Neuronal stem cell (in vitro differentiated cells): ENCODE measurements at regions not wholly inside any gene's neighbourhood (a gene's known extent, or its start where the extent isn't known, plus 50 kb on each side); places are given as distances from the start of the nearest gene placed in this dataset.

Experiments
- DNase-seq: peaks from one replicate; pipeline ENCODE4 v3.0.0-alpha.2; 2013; ENCODE audit warnings: low spot score
- H2AFZ ChIP-seq: one replicate; pipeline ENCODE4 v1.6.1; 2013; ENCODE audit warnings: mild to moderate bottlenecking, low read length, inconsistent platforms
- H2AK5ac ChIP-seq: 2 replicates; pipeline ENCODE4 v1.6.1; 2013; ENCODE audit warnings: low read depth, mild to moderate bottlenecking, inconsistent platforms, low read length, moderate library complexity, mixed read lengths
- H2BK120ac ChIP-seq: 2 replicates; pipeline ENCODE4 v1.6.1; 2013; ENCODE audit warnings: low read depth, mild to moderate bottlenecking, inconsistent platforms, low read length, moderate library complexity, mixed read lengths
- H2BK12ac ChIP-seq: one replicate; pipeline ENCODE4 v1.6.1; 2013; ENCODE audit warnings: low read length, inconsistent platforms
- H2BK15ac ChIP-seq: 2 replicates; pipeline ENCODE4 v1.6.1; 2013; ENCODE audit warnings: mild to moderate bottlenecking, low read length, inconsistent platforms, mixed read lengths
- H2BK5ac ChIP-seq: one replicate; pipeline ENCODE4 v1.6.1; 2013; ENCODE audit warnings: inconsistent platforms, mild to moderate bottlenecking, low read length, moderate library complexity
- H3K14ac ChIP-seq: one replicate; pipeline ENCODE4 v1.6.1; 2013; ENCODE audit warnings: low read length, inconsistent platforms
- H3K18ac ChIP-seq: 2 replicates; pipeline ENCODE4 v1.6.1; 2013; ENCODE audit warnings: low read length, inconsistent platforms
- H3K23ac ChIP-seq: 2 replicates; pipeline ENCODE4 v1.6.1; 2013; ENCODE audit warnings: low read depth, mild to moderate bottlenecking, mixed read lengths, low read length, inconsistent platforms; ENCODE audit not compliant: poor library complexity
- H3K27ac ChIP-seq: replicated peaks from 3 replicates; pipeline ENCODE4 v1.5.1; 2013; ENCODE audit warnings: low read length, inconsistent platforms
- H3K27me3 ChIP-seq, 3 experiments: 2 replicates each; pipeline ENCODE4 v1.6.1; 2013; ENCODE audit warnings: low read length in 3 of 3, mild to moderate bottlenecking in 2 of 3, inconsistent platforms in 1 of 3, low read depth in 1 of 3, mixed read lengths in 1 of 3, moderate library complexity in 1 of 3; ENCODE audit not compliant: control insufficient read depth in 3 of 3, insufficient read depth in 3 of 3
- H3K36me3 ChIP-seq, 2 donors: replicated peaks in 1 of 2; 2 replicates each; pipeline ENCODE4 v1.6.1; 2013; ENCODE audit warnings: low read length in 2 of 2; ENCODE audit not compliant: control insufficient read depth in 2 of 2, insufficient read depth in 2 of 2
- H3K4ac ChIP-seq: 2 replicates; pipeline ENCODE4 v1.6.1; 2013; ENCODE audit warnings: inconsistent platforms, mild to moderate bottlenecking, low read length, moderate library complexity
- H3K4me1 ChIP-seq, 2 donors: 1 replicate in 1 of 2; 2 replicates in 1 of 2; pipeline ENCODE4 v1.6.1; 2013; ENCODE audit warnings: low read length in 2 of 2, low read depth in 1 of 2; ENCODE audit not compliant: control insufficient read depth in 2 of 2, insufficient read depth in 1 of 2
- H3K4me2 ChIP-seq: one replicate; pipeline ENCODE4 v1.6.1; 2013; ENCODE audit warnings: mild to moderate bottlenecking, low read length, inconsistent platforms; ENCODE audit not compliant: insufficient read depth, poor library complexity, severe bottlenecking
- H3K4me3 ChIP-seq, 2 donors: 2 replicates each; pipeline ENCODE4 v1.5.1; 2013; ENCODE audit warnings: low read length in 2 of 2, mild to moderate bottlenecking in 2 of 2, inconsistent platforms in 1 of 2, moderate library complexity in 1 of 2
- H3K79me1 ChIP-seq: one replicate; pipeline ENCODE4 v1.6.1; 2013; ENCODE audit warnings: low read depth, mild to moderate bottlenecking, inconsistent platforms, low read length, moderate library complexity
- H3K9ac ChIP-seq: one replicate; pipeline ENCODE4 v1.6.1; 2013; ENCODE audit warnings: mild to moderate bottlenecking, low read depth, low read length, inconsistent platforms; ENCODE audit not compliant: poor library complexity
- H3K9me3 ChIP-seq, 2 donors: replicated peaks in 1 of 2; 2 replicates each; pipeline versions ENCODE3 to v1.6.1; 2013; ENCODE audit warnings: low read length in 2 of 2, mild to moderate bottlenecking in 2 of 2, inconsistent platforms in 1 of 2, low read depth in 1 of 2, mixed read lengths in 1 of 2, moderate library complexity in 1 of 2; ENCODE audit not compliant: control insufficient read depth in 2 of 2, insufficient read depth in 1 of 2
- H4K8ac ChIP-seq: one replicate; pipeline ENCODE4 v1.6.1; 2013; ENCODE audit warnings: low read depth, mild to moderate bottlenecking, inconsistent platforms, low read length, moderate library complexity
- H4K91ac ChIP-seq: one replicate; pipeline ENCODE4 v1.6.1; 2013; ENCODE audit warnings: low read length, low read depth, mild to moderate bottlenecking, inconsistent platforms; ENCODE audit not compliant: poor library complexity
- WGBS, 2 donors: extraction: QIAGEN DNeasy Blood & Tissue Kit; methylation state at CpG; one replicate each; pipeline ENCODE4 v1.1.7; 2013; ENCODE audit warnings: missing lambda C conversion rate in 2 of 2, mixed read lengths in 1 of 2; ENCODE audit not compliant: insufficient read length in 2 of 2, insufficient replicate concordance in 1 of 2; ENCODE audit errors: extremely low coverage in 2 of 2; 5-methylcytosine and 5-hydroxymethylcytosine counted together

GRCh38 chrX:39384996-39385395 lies 583.7 kb downstream of the MID1IP1 start:
- Histone ChIP-seq H3K27me3 (peaks cover 0 to 33% (median 0%) of the 10 kb centered on the region in 3 experiments), H3K14ac (no peak overlapping the region), H2AFZ (no peak overlapping the region)

GRCh38 chrX:39388730-39389129 lies 587.5 kb downstream of the MID1IP1 start:
- DNase-seq = no peak
- no peak overlapping the region for H3K23ac ChIP-seq
- no peak overlapping the region for H2BK12ac ChIP-seq
- no peak overlapping the region for H3K4me3 ChIP-seq
- H3K36me3 ChIP-seq = no peaks in the 10 kb centered on the region
- no peak overlapping the region for H4K91ac ChIP-seq
- H3K79me1 ChIP-seq = no peaks in the 10 kb centered on the region
- no peak overlapping the region for H2BK5ac ChIP-seq
- H3K27ac ChIP-seq = no peak overlapping the region
- no CpG with 5 or more reads among the region's 2 CpGs for WGBS, 2 donors
- H2AK5ac ChIP-seq = no peak overlapping the region
- H3K14ac ChIP-seq = no peak overlapping the region
- no peak overlapping the region for H3K4ac ChIP-seq
- no peak overlapping the region for H2BK15ac ChIP-seq
- no peaks in the 10 kb centered on the region for H3K4me1 ChIP-seq
- H3K27me3 ChIP-seq = peaks cover 0 to 26% (median 0%) of the 10 kb centered on the region in 3 experiments
- H2BK120ac ChIP-seq = no peak overlapping the region
- no peak overlapping the region for H3K9ac ChIP-seq
- H3K9me3 ChIP-seq = no peaks in the 10 kb centered on the region
- no peak overlapping the region for H3K4me2 ChIP-seq
- H2AFZ ChIP-seq = no peak overlapping the region
- H3K18ac ChIP-seq = no peak overlapping the region
- no peak overlapping the region for H4K8ac ChIP-seq

More at GRCh38 chrX:39384996-39385395, 583.7 kb downstream of the MID1IP1 start:
- Histone ChIP-seq H2BK120ac (no peak overlapping the region), H2AK5ac (no peak overlapping the region), H3K27ac (no peak overlapping the region), H2BK15ac (no peak overlapping the region), H3K9ac (no peak overlapping the region), H3K23ac (no peak overlapping the region), H3K36me3 (no peaks in the 10 kb centered on the region), H2BK5ac (no peak overlapping the region), H3K4ac (no peak overlapping the region), H3K4me3 (no peak overlapping the region), H4K8ac (no peak overlapping the region), H3K4me1 (peaks cover 0 to 4% of the 10 kb centered on the region in 2 donors), H3K79me1 (no peaks in the 10 kb centered on the region), H2BK12ac (no peak overlapping the region), H4K91ac (no peak overlapping the region), H3K18ac (no peak overlapping the region), H3K4me2 (no peak overlapping the region), H3K9me3 (no peaks in the 10 kb centered on the region)
- no CpG with 5 or more reads among the region's 6 CpGs for WGBS, 2 donors
- no peak for DNase-seq

- Histone ChIP-seq H3K4me3 (no peak overlapping the region), H3K36me3 (no peaks in the 10 kb centered on the region), H3K14ac (no peak overlapping the region), H3K27ac (no peak overlapping the region), H3K9me3 (no peaks in the 10 kb centered on the region), H4K91ac (no peak overlapping the region), H3K9ac (no peak overlapping the region), H3K4me2 (no peak overlapping the region), H2BK12ac (no peak overlapping the region), H3K79me1 (no peaks in the 10 kb centered on the region), H3K23ac (no peak overlapping the region), H2BK15ac (no peak overlapping the region), H3K4me1 (peaks cover 0 to 7% of the 10 kb centered on the region in 2 donors), H3K4ac (no peak overlapping the region), H3K27me3 (peaks cover 0 to 10% (median 0%) of the 10 kb centered on the region in 3 experiments), H3K18ac (no peak overlapping the region), H2AK5ac (no peak overlapping the region), H2AFZ (no peak overlapping the region), H4K8ac (no peak overlapping the region), H2BK120ac (no peak overlapping the region), H2BK5ac (no peak overlapping the region)
- no peak for DNase-seq
- WGBS, 2 donors = no CpG with 5 or more reads among the region's 10 CpGs
Measured at GRCh38 chrX:39396358-39396995, 595.2 kb downstream of the MID1IP1 start.

- Histone ChIP-seq H4K8ac (no peak overlapping the region), H2BK5ac (no peak overlapping the region), H2BK120ac (no peak overlapping the region), H3K27ac (no peak overlapping the region), H3K23ac (no peak overlapping the region), H3K36me3 (no peaks in the 10 kb centered on the region), H3K9me3 (no peaks in the 10 kb centered on the region), H3K4ac (no peak overlapping the region), H3K27me3 (peaks cover 0 to 10% (median 0%) of the 10 kb centered on the region in 3 experiments), H3K4me1 (peaks cover 0 to 7% of the 10 kb centered on the region in 2 donors), H3K9ac (no peak overlapping the region), H3K4me3 (no peak overlapping the region), H4K91ac (no peak overlapping the region), H3K18ac (no peak overlapping the region), H2AFZ (no peak overlapping the region), H2BK15ac (no peak overlapping the region), H3K79me1 (no peaks in the 10 kb centered on the region), H3K4me2 (no peak overlapping the region), H3K14ac (no peak overlapping the region), H2AK5ac (no peak overlapping the region), H2BK12ac (no peak overlapping the region)
- no peak for DNase-seq
- WGBS, 2 donors = no CpG with 5 or more reads among the region's 14 CpGs
Measured at GRCh38 chrX:39397561-39398199, 596.4 kb downstream of the MID1IP1 start.
